ENCODE measurements at regions not wholly inside any gene's neighbourhood (a gene's known extent, or its start where the extent isn't known, plus 50 kb on each side); places are given as distances from the start of the nearest gene placed in this dataset.

DNA sequence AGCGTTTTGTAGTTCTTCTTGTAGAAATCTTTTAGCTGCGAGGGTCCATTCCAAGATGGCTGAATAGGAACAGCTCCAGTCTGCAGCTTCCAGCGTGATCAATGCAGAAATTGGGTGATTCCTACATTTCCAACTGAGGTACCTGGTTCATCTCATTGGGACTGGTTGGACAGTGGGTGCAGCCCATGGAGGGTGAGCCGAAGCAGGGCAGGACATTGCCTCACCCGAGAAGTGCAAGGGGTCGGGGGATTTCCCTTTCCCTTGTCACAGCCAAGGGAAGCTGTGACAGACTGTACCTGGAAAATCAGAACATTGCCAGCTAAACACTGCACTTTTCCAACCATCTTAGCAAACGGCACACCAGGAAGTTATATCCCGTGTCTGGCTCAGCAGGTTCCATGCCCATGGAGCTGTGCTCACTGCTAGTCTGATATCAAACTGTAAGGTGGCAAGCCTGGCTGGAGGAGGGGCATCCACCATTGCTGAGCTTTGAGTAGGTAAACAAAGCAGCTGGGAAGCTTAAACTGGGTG is 176.0 kb upstream of the SPRY2 start:
- H3K27ac ChIP-seq (ENCODE audit: low read depth, low read length) = no peak overlapping the region
- H3K4me3 ChIP-seq (ENCODE audit: low read length in 3 of 3) = no peak overlapping the region
- no peaks in the 10 kb centered on the region for H3K9me3 ChIP-seq (ENCODE audit: control insufficient read depth in 3 of 3, low read length in 3 of 3)
- no peaks in the 10 kb centered on the region for H3K36me3 ChIP-seq (ENCODE audit: control insufficient read depth in 3 of 3, insufficient read depth in 3 of 3, low read length in 3 of 3)
- H3K4me1 ChIP-seq (ENCODE audit: control insufficient read depth in 3 of 3, insufficient read depth in 3 of 3, low read length in 3 of 3) = no peaks in the 10 kb centered on the region
- no peaks in the 10 kb centered on the region for H3K27me3 ChIP-seq (ENCODE audit: control insufficient read depth in 3 of 3, insufficient read depth in 3 of 3, low read length in 3 of 3)
- no peak overlapping the region for H3K9ac ChIP-seq (ENCODE audit: low read depth in 1 of 3, low read length in 3 of 3)

DNA sequence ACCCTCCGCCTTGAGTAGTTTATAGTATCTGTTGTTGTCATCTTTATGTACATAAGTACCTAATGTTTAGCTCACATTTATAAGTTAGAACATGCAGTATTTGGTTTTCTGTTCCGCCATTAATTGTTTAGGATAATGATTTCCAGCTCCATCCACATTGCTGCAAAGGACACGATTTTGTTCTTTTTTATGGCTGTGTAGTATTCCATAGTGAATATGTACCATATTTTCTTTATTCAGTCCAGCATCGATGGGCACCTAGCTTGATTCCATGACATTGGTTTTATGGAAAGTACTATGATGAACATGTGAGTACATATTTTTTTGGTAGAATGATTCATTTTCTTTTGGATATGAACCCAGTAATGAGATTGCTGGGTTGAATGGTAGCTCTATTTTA is 174.4 kb upstream of the SPRY2 start:
- no peaks in the 10 kb centered on the region for H3K9me3 ChIP-seq (ENCODE audit: control insufficient read depth in 3 of 3, low read length in 3 of 3)
- H3K36me3 ChIP-seq (ENCODE audit: control insufficient read depth in 3 of 3, insufficient read depth in 3 of 3, low read length in 3 of 3) = no peaks in the 10 kb centered on the region
- H3K4me1 ChIP-seq (ENCODE audit: control insufficient read depth in 3 of 3, insufficient read depth in 3 of 3, low read length in 3 of 3) = no peaks in the 10 kb centered on the region
- no peak overlapping the region for H3K4me3 ChIP-seq (ENCODE audit: low read length in 3 of 3)
- no peak overlapping the region for H3K9ac ChIP-seq (ENCODE audit: low read depth in 1 of 3, low read length in 3 of 3)
- no peak overlapping the region for H3K27ac ChIP-seq (ENCODE audit: low read depth, low read length)
- H3K27me3 ChIP-seq (ENCODE audit: control insufficient read depth in 3 of 3, insufficient read depth in 3 of 3, low read length in 3 of 3) = no peaks in the 10 kb centered on the region

DNA sequence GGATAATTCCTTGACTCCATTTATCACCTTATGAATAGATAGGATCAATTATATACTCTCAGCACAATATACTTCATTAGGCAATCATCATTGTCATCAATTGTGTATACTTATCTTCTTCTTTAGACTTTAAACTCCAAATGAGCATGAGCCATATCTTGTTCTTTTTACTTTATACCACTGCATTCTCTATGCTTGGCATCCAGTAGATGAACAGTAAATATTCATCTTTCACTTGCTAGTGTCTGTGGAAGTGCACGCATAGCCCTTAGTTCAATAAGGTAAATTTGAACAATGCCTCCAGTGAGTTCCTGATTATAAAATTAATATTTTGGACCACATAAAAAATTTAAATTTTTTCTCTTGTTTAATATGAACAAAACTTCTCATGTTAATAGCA is 172.3 kb upstream of the SPRY2 start:
- H3K9ac ChIP-seq (ENCODE audit: low read depth in 1 of 3, low read length in 3 of 3) = no peak overlapping the region
- H3K27me3 ChIP-seq (ENCODE audit: control insufficient read depth in 3 of 3, insufficient read depth in 3 of 3, low read length in 3 of 3) = no peaks in the 10 kb centered on the region
- no peaks in the 10 kb centered on the region for H3K4me1 ChIP-seq (ENCODE audit: control insufficient read depth in 3 of 3, insufficient read depth in 3 of 3, low read length in 3 of 3)
- no peak overlapping the region for H3K4me3 ChIP-seq (ENCODE audit: low read length in 3 of 3)
- H3K9me3 ChIP-seq (ENCODE audit: control insufficient read depth in 3 of 3, low read length in 3 of 3) = no peaks in the 10 kb centered on the region
- no peaks in the 10 kb centered on the region for H3K36me3 ChIP-seq (ENCODE audit: control insufficient read depth in 3 of 3, insufficient read depth in 3 of 3, low read length in 3 of 3)
- H3K27ac ChIP-seq (ENCODE audit: low read depth, low read length) = no peak overlapping the region

DNA sequence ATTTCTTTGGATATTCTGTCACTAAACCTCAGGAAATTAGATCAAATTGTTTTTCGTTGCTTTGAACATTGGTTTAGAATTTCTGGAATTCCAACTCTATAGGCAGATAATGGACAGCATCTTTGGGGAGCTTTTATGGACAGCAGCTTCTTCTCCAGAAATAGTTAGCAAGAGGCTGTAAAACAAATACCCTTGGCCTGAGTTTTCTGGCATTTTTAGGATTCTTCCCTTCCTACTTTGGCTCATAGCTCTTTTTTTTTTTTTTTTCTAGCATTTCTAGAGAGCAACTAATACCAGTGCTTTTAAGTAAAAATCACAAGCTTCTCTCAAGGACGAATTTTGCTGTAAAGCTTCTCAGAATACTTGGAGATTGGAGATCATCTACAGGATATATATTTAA is 169.8 kb upstream of the SPRY2 start:
- no peak overlapping the region for H3K9ac ChIP-seq (ENCODE audit: low read depth in 1 of 3, low read length in 3 of 3)
- no peak overlapping the region for H3K27ac ChIP-seq (ENCODE audit: low read depth, low read length)
- no peak overlapping the region for H3K4me3 ChIP-seq (ENCODE audit: low read length in 3 of 3)
- no peaks in the 10 kb centered on the region for H3K36me3 ChIP-seq (ENCODE audit: control insufficient read depth in 3 of 3, insufficient read depth in 3 of 3, low read length in 3 of 3)
- H3K4me1 ChIP-seq (ENCODE audit: control insufficient read depth in 3 of 3, insufficient read depth in 3 of 3, low read length in 3 of 3) = no peaks in the 10 kb centered on the region
- no peaks in the 10 kb centered on the region for H3K27me3 ChIP-seq (ENCODE audit: control insufficient read depth in 3 of 3, insufficient read depth in 3 of 3, low read length in 3 of 3)
- H3K9me3 ChIP-seq (ENCODE audit: control insufficient read depth in 3 of 3, low read length in 3 of 3) = no peaks in the 10 kb centered on the region

DNA sequence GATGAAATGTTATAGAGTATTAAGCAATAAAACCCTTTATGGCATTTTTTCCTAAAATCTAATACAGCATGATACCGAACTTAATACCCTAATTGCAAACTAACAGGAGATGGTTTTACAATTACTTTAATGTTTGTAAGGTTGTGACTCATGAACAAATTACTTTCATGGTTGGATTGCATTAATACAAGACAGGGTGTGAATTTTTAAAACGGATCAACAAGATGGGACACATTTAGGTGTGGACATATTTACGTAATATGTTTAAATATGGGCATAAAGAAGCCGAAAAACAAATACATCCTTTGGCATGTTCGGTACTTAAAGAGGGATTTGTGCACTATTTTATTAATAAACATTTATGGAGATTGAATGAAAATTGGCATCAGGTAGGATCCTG is 168.3 kb upstream of the SPRY2 start:
- Histone ChIP-seq H3K4me3 (ENCODE audit: low read length in 3 of 3) (no peak overlapping the region), H3K9ac (ENCODE audit: low read depth in 1 of 3, low read length in 3 of 3) (no peak overlapping the region), H3K9me3 (ENCODE audit: control insufficient read depth in 3 of 3, low read length in 3 of 3) (no peaks in the 10 kb centered on the region), H3K27me3 (ENCODE audit: control insufficient read depth in 3 of 3, insufficient read depth in 3 of 3, low read length in 3 of 3) (no peaks in the 10 kb centered on the region), H3K36me3 (ENCODE audit: control insufficient read depth in 3 of 3, insufficient read depth in 3 of 3, low read length in 3 of 3) (no peaks in the 10 kb centered on the region), H3K27ac (ENCODE audit: low read depth, low read length) (no peak overlapping the region), H3K4me1 (ENCODE audit: control insufficient read depth in 3 of 3, insufficient read depth in 3 of 3, low read length in 3 of 3) (no peaks in the 10 kb centered on the region)

DNA sequence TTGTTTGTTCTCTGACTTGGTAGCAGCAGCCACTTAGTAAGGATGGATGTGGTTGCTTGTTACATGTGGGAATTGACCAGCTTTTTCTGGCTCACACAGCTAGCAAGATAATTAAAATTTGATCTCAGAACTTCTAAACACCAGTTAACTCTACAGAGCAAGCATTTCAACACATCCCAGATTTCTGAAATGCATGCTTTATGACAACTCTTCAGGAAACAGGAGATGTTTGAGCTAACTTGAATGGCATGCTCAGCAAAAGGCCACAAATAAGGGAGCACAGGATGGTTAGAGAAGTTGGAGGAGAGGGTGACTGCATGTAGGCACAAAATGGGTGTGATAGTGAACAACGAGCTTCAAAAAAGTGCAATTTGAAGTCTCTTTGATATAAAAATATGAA is 167.1 kb upstream of the SPRY2 start:
- Histone ChIP-seq H3K9ac (ENCODE audit: low read depth in 1 of 3, low read length in 3 of 3) (no peak overlapping the region), H3K4me3 (ENCODE audit: low read length in 3 of 3) (no peak overlapping the region), H3K27ac (ENCODE audit: low read depth, low read length) (no peak overlapping the region), H3K27me3 (ENCODE audit: control insufficient read depth in 3 of 3, insufficient read depth in 3 of 3, low read length in 3 of 3) (no peaks in the 10 kb centered on the region), H3K36me3 (ENCODE audit: control insufficient read depth in 3 of 3, insufficient read depth in 3 of 3, low read length in 3 of 3) (no peaks in the 10 kb centered on the region), H3K4me1 (ENCODE audit: control insufficient read depth in 3 of 3, insufficient read depth in 3 of 3, low read length in 3 of 3) (no peaks in the 10 kb centered on the region), H3K9me3 (ENCODE audit: control insufficient read depth in 3 of 3, low read length in 3 of 3) (no peaks in the 10 kb centered on the region)

DNA sequence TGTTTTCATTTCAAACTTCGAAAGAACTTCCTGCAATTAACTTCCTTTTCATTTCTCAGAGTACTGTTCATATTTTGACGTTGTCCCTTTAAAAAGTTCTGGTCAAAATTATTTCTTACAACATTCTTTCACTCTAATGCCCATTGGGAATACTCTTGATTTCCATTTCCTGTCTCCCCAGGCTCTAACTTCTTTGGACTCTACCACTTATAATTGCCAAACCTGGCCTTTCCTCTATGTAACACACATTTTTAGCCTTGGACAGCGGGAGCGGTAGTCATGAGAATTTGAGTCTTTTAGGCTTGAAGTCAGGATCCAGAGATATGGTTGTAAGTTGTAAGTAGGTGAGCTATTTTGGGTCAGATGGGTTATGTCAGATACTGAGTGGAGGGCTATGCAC is 163.5 kb upstream of the SPRY2 start:
- Histone ChIP-seq H3K9ac (ENCODE audit: low read depth in 1 of 3, low read length in 3 of 3) (no peak overlapping the region), H3K27ac (ENCODE audit: low read depth, low read length) (no peak overlapping the region), H3K9me3 (ENCODE audit: control insufficient read depth in 3 of 3, low read length in 3 of 3) (no peaks in the 10 kb centered on the region), H3K4me3 (ENCODE audit: low read length in 3 of 3) (no peak overlapping the region), H3K4me1 (ENCODE audit: control insufficient read depth in 3 of 3, insufficient read depth in 3 of 3, low read length in 3 of 3) (no peaks in the 10 kb centered on the region), H3K36me3 (ENCODE audit: control insufficient read depth in 3 of 3, insufficient read depth in 3 of 3, low read length in 3 of 3) (no peaks in the 10 kb centered on the region), H3K27me3 (ENCODE audit: control insufficient read depth in 3 of 3, insufficient read depth in 3 of 3, low read length in 3 of 3) (no peaks in the 10 kb centered on the region)

DNA sequence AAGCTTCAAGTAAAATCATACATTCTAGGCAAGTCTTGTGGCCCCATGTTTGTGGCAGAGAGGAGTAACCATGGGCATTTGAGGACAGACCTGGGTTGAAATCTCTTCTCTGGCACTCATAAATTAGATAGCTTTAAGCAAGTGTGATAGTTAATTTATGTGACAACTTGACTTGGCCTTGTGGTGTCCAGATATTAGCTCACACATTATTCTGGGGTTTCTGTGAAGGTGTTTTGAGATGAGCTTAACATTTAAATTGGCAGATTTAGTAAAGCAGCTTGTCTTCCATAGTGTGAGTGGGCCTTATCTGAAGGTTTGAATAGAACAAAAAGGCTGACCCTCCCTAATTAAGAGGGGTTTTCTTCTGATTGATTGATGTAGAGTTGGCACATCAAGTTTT is 161.4 kb upstream of the SPRY2 start:
- Histone ChIP-seq H3K27ac (ENCODE audit: low read depth, low read length) (no peak overlapping the region), H3K4me1 (ENCODE audit: control insufficient read depth in 3 of 3, insufficient read depth in 3 of 3, low read length in 3 of 3) (no peaks in the 10 kb centered on the region), H3K9ac (ENCODE audit: low read depth in 1 of 3, low read length in 3 of 3) (no peak overlapping the region), H3K27me3 (ENCODE audit: control insufficient read depth in 3 of 3, insufficient read depth in 3 of 3, low read length in 3 of 3) (no peaks in the 10 kb centered on the region), H3K4me3 (ENCODE audit: low read length in 3 of 3) (no peak overlapping the region), H3K9me3 (ENCODE audit: control insufficient read depth in 3 of 3, low read length in 3 of 3) (no peaks in the 10 kb centered on the region), H3K36me3 (ENCODE audit: control insufficient read depth in 3 of 3, insufficient read depth in 3 of 3, low read length in 3 of 3) (no peaks in the 10 kb centered on the region)

DNA sequence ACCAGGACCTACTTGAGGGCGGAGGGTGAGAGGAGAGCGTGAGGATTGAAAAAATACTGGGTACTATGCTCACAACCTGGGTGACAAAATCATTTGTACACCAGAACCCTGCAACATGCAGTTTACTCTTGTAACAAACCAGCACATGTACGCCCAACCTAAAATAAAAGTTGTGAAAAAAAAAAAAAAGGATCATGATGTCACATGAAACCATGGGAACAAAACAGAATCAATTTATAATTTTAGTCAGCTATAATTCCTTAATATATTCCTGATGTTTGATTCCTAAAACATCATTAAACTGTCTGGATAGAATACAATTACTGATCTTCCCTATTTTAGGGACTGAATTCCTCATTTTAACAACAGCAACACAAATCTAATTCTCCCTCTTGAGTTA is 160.6 kb upstream of the SPRY2 start:
- Histone ChIP-seq H3K4me3 (ENCODE audit: low read length in 3 of 3) (no peak overlapping the region), H3K27ac (ENCODE audit: low read depth, low read length) (no peak overlapping the region), H3K27me3 (ENCODE audit: control insufficient read depth in 3 of 3, insufficient read depth in 3 of 3, low read length in 3 of 3) (no peaks in the 10 kb centered on the region), H3K9me3 (ENCODE audit: control insufficient read depth in 3 of 3, low read length in 3 of 3) (no peaks in the 10 kb centered on the region), H3K9ac (ENCODE audit: low read depth in 1 of 3, low read length in 3 of 3) (no peak overlapping the region), H3K36me3 (ENCODE audit: control insufficient read depth in 3 of 3, insufficient read depth in 3 of 3, low read length in 3 of 3) (no peaks in the 10 kb centered on the region), H3K4me1 (ENCODE audit: control insufficient read depth in 3 of 3, insufficient read depth in 3 of 3, low read length in 3 of 3) (no peaks in the 10 kb centered on the region)

DNA sequence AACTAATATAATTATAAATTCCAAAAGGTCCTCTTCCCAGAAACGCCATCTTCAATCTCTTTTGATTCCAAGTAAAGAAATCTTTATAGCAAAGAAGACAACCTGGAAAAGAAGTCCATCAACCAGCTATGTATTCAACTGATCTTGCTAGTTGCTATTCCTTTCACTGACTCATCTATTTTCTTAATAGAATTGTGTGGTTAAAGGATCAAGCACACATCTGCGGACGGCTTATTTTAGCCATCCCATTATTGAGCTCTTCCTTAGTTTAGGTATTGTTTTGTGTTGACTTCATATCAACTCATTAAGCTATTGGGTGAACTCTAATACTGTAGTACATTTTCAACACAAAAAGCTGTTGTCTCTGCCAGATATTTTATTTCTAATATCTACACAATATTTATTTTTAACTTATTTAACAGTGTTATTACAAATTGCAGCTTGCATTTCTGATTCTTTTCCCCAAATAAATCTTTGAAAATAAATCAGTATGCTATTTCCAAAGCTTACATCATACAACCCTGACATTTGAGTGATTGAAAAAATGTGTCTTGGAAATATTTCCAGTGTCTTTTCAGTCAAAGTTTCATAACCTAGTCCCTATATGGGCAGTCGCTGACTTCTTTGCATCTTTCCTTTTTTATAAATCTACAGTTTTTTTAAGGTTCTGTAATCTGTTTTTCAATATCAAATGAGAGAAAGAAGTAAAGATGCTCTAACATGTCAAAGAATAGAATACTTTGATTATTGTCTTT is 158.8 kb upstream of the SPRY2 start:
- no peaks in the 10 kb centered on the region for H3K4me1 ChIP-seq (ENCODE audit: control insufficient read depth in 3 of 3, insufficient read depth in 3 of 3, low read length in 3 of 3)
- no peaks in the 10 kb centered on the region for H3K27me3 ChIP-seq (ENCODE audit: control insufficient read depth in 3 of 3, insufficient read depth in 3 of 3, low read length in 3 of 3)
- no peaks in the 10 kb centered on the region for H3K36me3 ChIP-seq (ENCODE audit: control insufficient read depth in 3 of 3, insufficient read depth in 3 of 3, low read length in 3 of 3)
- no peak overlapping the region for H3K9ac ChIP-seq (ENCODE audit: low read depth in 1 of 3, low read length in 3 of 3)
- H3K4me3 ChIP-seq (ENCODE audit: low read length in 3 of 3) = no peak overlapping the region
- no peak overlapping the region for H3K27ac ChIP-seq (ENCODE audit: low read depth, low read length)
- no peaks in the 10 kb centered on the region for H3K9me3 ChIP-seq (ENCODE audit: control insufficient read depth in 3 of 3, low read length in 3 of 3)
